GM12892 (cell line): ENCODE measurements at regions not wholly inside any gene's neighbourhood (a gene's known extent, or its start where the extent isn't known, plus 50 kb on each side); places are given as distances from the start of the nearest gene placed in this dataset.

ENCODE experiments used
- POLR2A ChIP-seq: IDR thresholded peaks from 2 replicates; pipeline ENCODE4 v1.6.1; 2011; ENCODE audit warnings: low read depth, low read length, control low read depth
- POLR2AphosphoS5 ChIP-seq: IDR thresholded peaks from 2 replicates; pipeline ENCODE4 v1.6.1; 2011; ENCODE audit warnings: low read depth, low read length, control low read depth

DNA sequence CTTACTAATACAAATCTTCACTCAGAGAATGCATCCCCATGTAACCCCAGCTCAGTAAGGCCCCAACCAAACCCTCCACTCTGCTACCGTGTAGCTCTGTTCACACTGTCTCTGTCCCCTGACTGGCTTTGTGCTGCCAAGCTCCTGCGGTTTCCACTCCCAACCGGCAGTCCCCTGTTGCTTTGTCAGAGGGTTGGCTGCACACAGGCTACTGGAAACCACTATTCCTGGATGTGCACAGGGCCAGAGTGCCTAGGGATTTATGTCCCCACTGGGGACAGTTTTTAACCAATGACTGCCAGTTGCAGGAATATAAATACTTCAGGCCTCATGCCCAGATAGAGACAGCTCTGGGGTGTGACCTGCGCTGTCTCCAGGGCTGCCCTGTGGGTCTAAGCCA is 157.1 kb upstream of the C16orf82 start:
- TF ChIP-seq POLR2A (no peak), POLR2AphosphoS5 (no peak)
